C4-2B (cell line): ENCODE measurements at regions not wholly inside any gene's neighbourhood (a gene's known extent, or its start where the extent isn't known, plus 50 kb on each side); places are given as distances from the start of the nearest gene placed in this dataset.
"Not testable (repeated sequence)": the region's sequence is repeated elsewhere in the genome, so short reads cannot be mapped to it uniquely, and the experiment has no call there.

Experiments used
- CTCF ChIP-seq: fragments of 450-650 bp; conservative IDR thresholded peaks from 2 replicates; pipeline ENCODE4 v1.5.1; 2017; ENCODE audit warnings: mild to moderate bottlenecking
- ZFX ChIP-seq: fragments of 450-650 bp; IDR thresholded peaks from 2 replicates; pipeline ENCODE4 v1.6.1; 2017

- TF ChIP-seq CTCF, ZFX: not testable (repeated sequence)
These were observed 211.8 kb downstream of the BTBD3 start for GRCh38 chr20:12129532-12129931.
